GM12878 (cell line): ENCODE measurements at regions not wholly inside any gene's neighbourhood (a gene's known extent, or its start where the extent isn't known, plus 50 kb on each side); places are given as distances from the start of the nearest gene placed in this dataset.

ENCODE experiments used
- ATAC-seq: fragments of 200-7000 bp; cut with Tn5 transposase; 3 replicates; pipeline ENCODE4 v1.9.1; 2020; ENCODE audit warnings: mild to moderate bottlenecking, moderate library complexity
- BruUV-seq: library from RNA; stranded (reverse); fragments of 400-500 nt; replicated peaks from 2 replicates; lab custom pipeline; 2021; lab: Mats Ljungman, UMichigan
- CTCF ChIA-PET: fragments of 300-600 bp; sonication (Branson Sonifier 250); formaldehyde crosslinking; extraction: SDS; loops from one replicate; lab custom pipeline; 2021; ENCODE audit warnings: inconsistent platforms; lab: Yijun Ruan, JAX
- POLR2A ChIA-PET: fragments of 350-600 bp; formaldehyde crosslinking; extraction: SDS; loops from one replicate; lab custom pipeline; 2021; ENCODE audit warnings: inconsistent platforms; lab: Charles Lee
- RAD21 ChIA-PET: fragments of 300-600 bp; sonication (Branson Sonifier 250); formaldehyde crosslinking; loops from one replicate; lab custom pipeline; 2023; ENCODE audit warnings: antibody characterized with exemption; ENCODE audit not compliant: unreplicated experiment; lab: Charles Lee
- SMC1A ChIA-PET: fragments of 300-600 bp; sonication (Branson Sonifier 250); formaldehyde crosslinking; loops from one replicate; lab custom pipeline; 2023; ENCODE audit not compliant: unreplicated experiment, uncharacterized antibody; lab: Charles Lee
- DNase-seq: peaks from one replicate; pipeline ENCODE4 v3.0.0-alpha.2; 2011; ENCODE audit warnings: low read depth, low spot score
- FAIRE-seq: peaks from 3 replicates; lab custom pipeline; 2011; peaks lifted over from hg19 to GRCh38; lab: Jason Lieb, UNC
- H2AFZ ChIP-seq: 2 replicates; pipeline ENCODE4 v1.6.0; 2011; ENCODE audit warnings: low read depth, low read length, control low read depth; ENCODE audit not compliant: control insufficient read depth
- H3K27ac ChIP-seq: 2 replicates; pipeline ENCODE4 v1.5.1; 2011; ENCODE audit warnings: control low read depth; ENCODE audit not compliant: control insufficient read depth, insufficient read depth
- H3K27me3 ChIP-seq, 2 experiments: replicated peaks in 1 of 2; 2 replicates each; pipeline versions ENCODE4 v1.6.0 to v1.6.1; 2011; ENCODE audit warnings: low read length in 1 of 2; ENCODE audit not compliant: control insufficient read depth in 2 of 2, insufficient read depth in 2 of 2
- H3K36me3 ChIP-seq, 2 experiments: 2 replicates each; pipeline ENCODE4 v1.5.1; 2011; ENCODE audit warnings: low read length in 1 of 2; ENCODE audit not compliant: control insufficient read depth in 2 of 2, insufficient read depth in 2 of 2
- H3K4me1 ChIP-seq: 2 replicates; pipeline ENCODE4 v1.6.1; 2011; ENCODE audit warnings: mild to moderate bottlenecking, low read length, moderate library complexity, mixed read lengths; ENCODE audit not compliant: control insufficient read depth, insufficient read depth
- H3K4me2 ChIP-seq: 2 replicates; pipeline ENCODE4 v1.6.0; 2011; ENCODE audit warnings: control low read depth; ENCODE audit not compliant: control insufficient read depth, insufficient read depth
- H3K4me3 ChIP-seq: fragments of 200-600 bp; sonication (generic); 2 replicates; pipeline ENCODE4 v1.5.1; 2016
- H3K79me2 ChIP-seq: 2 replicates; pipeline ENCODE4 v1.6.0; 2011; ENCODE audit warnings: low read length; ENCODE audit not compliant: control insufficient read depth, insufficient read depth
- H3K9ac ChIP-seq: 2 replicates; pipeline ENCODE4 v1.8.0; 2011; ENCODE audit warnings: low read length, control low read depth, mixed read lengths; ENCODE audit not compliant: control insufficient read depth, insufficient read depth
- H3K9me3 ChIP-seq: replicated peaks from 3 replicates; pipeline ENCODE4 v1.5.1; 2011; ENCODE audit warnings: mild to moderate bottlenecking, low read length; ENCODE audit not compliant: control insufficient read depth, insufficient read depth
- H4K20me1 ChIP-seq: 2 replicates; pipeline ENCODE4 v1.6.0; 2011; ENCODE audit not compliant: control insufficient read depth, insufficient read depth
- ASH2L ChIP-seq: fragments of 300-600, 200-600 bp; sonication (generic); IDR thresholded peaks from 2 replicates; pipeline ENCODE4 v1.6.1; 2017; ENCODE audit warnings: low read depth, mild to moderate bottlenecking, borderline replicate concordance
- CHD4 ChIP-seq: fragments of 200-600 bp; sonication (generic); IDR thresholded peaks from 2 replicates; pipeline ENCODE4 v1.6.1; 2016; ENCODE audit warnings: mild to moderate bottlenecking
- CREB1 ChIP-seq: IDR thresholded peaks from 2 replicates; pipeline ENCODE4 v1.6.1; 2012; ENCODE audit warnings: low read depth, mild to moderate bottlenecking, inconsistent platforms
- PKNOX1 ChIP-seq: fragments of 450-650 bp; IDR thresholded peaks from 2 replicates; pipeline ENCODE4 v1.6.1; 2016; ENCODE audit warnings: mild to moderate bottlenecking
- PML ChIP-seq: IDR thresholded peaks from 2 replicates; pipeline ENCODE4 v1.6.1; 2012; ENCODE audit warnings: low read length, inconsistent platforms
- SUZ12 ChIP-seq: fragments of 200-600 bp; sonication (generic); IDR thresholded peaks from one replicate; pipeline ENCODE4 v1.6.1; 2018; ENCODE audit warnings: antibody characterized with exemption, mild to moderate bottlenecking; ENCODE audit not compliant: unreplicated experiment
- ZNF274 ChIP-seq: IDR thresholded peaks from one replicate; pipeline ENCODE4 v1.8.0; 2011; ENCODE audit not compliant: insufficient read length, insufficient read depth
- ZZZ3 ChIP-seq: IDR thresholded peaks from 2 replicates; pipeline ENCODE4 v1.6.1; 2011; ENCODE audit warnings: low read depth; ENCODE audit not compliant: control insufficient read depth, insufficient read length
- WGBS: methylation state at CpG from one replicate; pipeline ENCODE4 v1.1.6; 2016; ENCODE audit warnings: low lambda C conversion rate; ENCODE audit not compliant: insufficient replicate concordance, insufficient coverage; ENCODE audit errors: missing lambda C conversion rate; 5-methylcytosine and 5-hydroxymethylcytosine counted together
- in situ Hi-C: fragments of 300-500 bp; cut with MboI; formaldehyde crosslinking; loops from 9 replicates; pipeline ENCODE4 v1.14.3; 2018; ENCODE audit warnings: mixed read lengths
- intact Hi-C: fragments of 100-400 bp; cut with micrococcal nuclease; formaldehyde crosslinking; loops from one replicate; pipeline ENCODE4 v1.14.2; 2022; ENCODE audit not compliant: unreplicated experiment
- TF ChIP-seq, protein P1 (sequence below): fragments of 450-650 bp; IDR thresholded peaks from 2 replicates; pipeline ENCODE4 v1.6.1; 2017; ENCODE audit warnings: borderline replicate concordance
- TF ChIP-seq, protein P2 (sequence below): fragments of 450-650 bp; IDR thresholded peaks from 2 replicates; pipeline ENCODE4 v1.6.1; 2017; ENCODE audit warnings: mild to moderate bottlenecking

- no peak for FAIRE-seq
- ChIA-PET CTCF (no interaction called here), SMC1A (interaction anchor here (0.7 to 1.1 kb wide), 3 partner anchors 10 to 444 kb away, joined by 3 to 4 read pairs (median 3); no protein-coding TSS in a partner anchor), RAD21 (interaction anchor here (0.6 kb wide), 1 partner anchor 20 kb away, joined by 4 read pairs; no protein-coding TSS in a partner anchor), POLR2A (no interaction called here)
- Histone ChIP-seq H3K4me2 (no peak overlapping the region), H3K36me3 (no peaks in the 10 kb centered on the region), H3K4me3 (no peak overlapping the region), H3K4me1 (no peaks in the 10 kb centered on the region), H3K79me2 (no peaks in the 10 kb centered on the region), H3K9me3 (no peaks in the 10 kb centered on the region), H3K9ac (no peak overlapping the region), H2AFZ (0 out of 2 replicates have a peak overlapping the region, but pooled peaks have one; percentile 3), H3K27me3 (no peaks in the 10 kb centered on the region), H4K20me1 (no peaks in the 10 kb centered on the region), H3K27ac (no peak overlapping the region)
- 27% methylated on average over 5 of the region's 5 CpGs for WGBS
- intact Hi-C loops (no loop called here), in situ Hi-C loops (no loop called here)
- no TSS peak for BruUV-seq
- no peak for DNase-seq
- ATAC-seq, result no peak
- TF ChIP-seq PML (no peak), ZZZ3 (no peak), ZNF274 (no peak), PKNOX1 (no peak), CHD4 (no peak), SUZ12 (no peak), ASH2L (no peak), CREB1 (no peak)
- TF ChIP-seq, protein P1, sequence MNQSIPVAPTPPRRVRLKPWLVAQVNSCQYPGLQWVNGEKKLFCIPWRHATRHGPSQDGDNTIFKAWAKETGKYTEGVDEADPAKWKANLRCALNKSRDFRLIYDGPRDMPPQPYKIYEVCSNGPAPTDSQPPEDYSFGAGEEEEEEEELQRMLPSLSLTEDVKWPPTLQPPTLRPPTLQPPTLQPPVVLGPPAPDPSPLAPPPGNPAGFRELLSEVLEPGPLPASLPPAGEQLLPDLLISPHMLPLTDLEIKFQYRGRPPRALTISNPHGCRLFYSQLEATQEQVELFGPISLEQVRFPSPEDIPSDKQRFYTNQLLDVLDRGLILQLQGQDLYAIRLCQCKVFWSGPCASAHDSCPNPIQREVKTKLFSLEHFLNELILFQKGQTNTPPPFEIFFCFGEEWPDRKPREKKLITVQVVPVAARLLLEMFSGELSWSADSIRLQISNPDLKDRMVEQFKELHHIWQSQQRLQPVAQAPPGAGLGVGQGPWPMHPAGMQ, result no peak
- TF ChIP-seq, protein P2, sequence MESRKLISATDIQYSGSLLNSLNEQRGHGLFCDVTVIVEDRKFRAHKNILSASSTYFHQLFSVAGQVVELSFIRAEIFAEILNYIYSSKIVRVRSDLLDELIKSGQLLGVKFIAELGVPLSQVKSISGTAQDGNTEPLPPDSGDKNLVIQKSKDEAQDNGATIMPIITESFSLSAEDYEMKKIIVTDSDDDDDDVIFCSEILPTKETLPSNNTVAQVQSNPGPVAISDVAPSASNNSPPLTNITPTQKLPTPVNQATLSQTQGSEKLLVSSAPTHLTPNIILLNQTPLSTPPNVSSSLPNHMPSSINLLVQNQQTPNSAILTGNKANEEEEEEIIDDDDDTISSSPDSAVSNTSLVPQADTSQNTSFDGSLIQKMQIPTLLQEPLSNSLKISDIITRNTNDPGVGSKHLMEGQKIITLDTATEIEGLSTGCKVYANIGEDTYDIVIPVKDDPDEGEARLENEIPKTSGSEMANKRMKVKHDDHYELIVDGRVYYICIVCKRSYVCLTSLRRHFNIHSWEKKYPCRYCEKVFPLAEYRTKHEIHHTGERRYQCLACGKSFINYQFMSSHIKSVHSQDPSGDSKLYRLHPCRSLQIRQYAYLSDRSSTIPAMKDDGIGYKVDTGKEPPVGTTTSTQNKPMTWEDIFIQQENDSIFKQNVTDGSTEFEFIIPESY, result no peak
Observed at GRCh38 chr3:191889106-191889505, 428.1 kb downstream of the PYDC2 start.
